GM12864 (cell line): ENCODE measurements at regions not wholly inside any gene's neighbourhood (a gene's known extent, or its start where the extent isn't known, plus 50 kb on each side); places are given as distances from the start of the nearest gene placed in this dataset.

Experiments used
- DNase-seq: peaks from one replicate; pipeline ENCODE4 v3.0.0-alpha.2; 2011; ENCODE audit warnings: low read depth
- H3K4me3 ChIP-seq: 2 replicates; pipeline ENCODE4 v1.5.1; 2011; ENCODE audit warnings: mild to moderate bottlenecking, low read depth, low read length, control low read depth
- TF ChIP-seq, protein P1 (sequence below): IDR thresholded peaks from 2 replicates; pipeline ENCODE4 v1.5.1; 2011; ENCODE audit warnings: low read depth, mild to moderate bottlenecking, moderate library complexity, low read length, control low read depth, inconsistent platforms; ENCODE audit errors: missing control alignments

DNA sequence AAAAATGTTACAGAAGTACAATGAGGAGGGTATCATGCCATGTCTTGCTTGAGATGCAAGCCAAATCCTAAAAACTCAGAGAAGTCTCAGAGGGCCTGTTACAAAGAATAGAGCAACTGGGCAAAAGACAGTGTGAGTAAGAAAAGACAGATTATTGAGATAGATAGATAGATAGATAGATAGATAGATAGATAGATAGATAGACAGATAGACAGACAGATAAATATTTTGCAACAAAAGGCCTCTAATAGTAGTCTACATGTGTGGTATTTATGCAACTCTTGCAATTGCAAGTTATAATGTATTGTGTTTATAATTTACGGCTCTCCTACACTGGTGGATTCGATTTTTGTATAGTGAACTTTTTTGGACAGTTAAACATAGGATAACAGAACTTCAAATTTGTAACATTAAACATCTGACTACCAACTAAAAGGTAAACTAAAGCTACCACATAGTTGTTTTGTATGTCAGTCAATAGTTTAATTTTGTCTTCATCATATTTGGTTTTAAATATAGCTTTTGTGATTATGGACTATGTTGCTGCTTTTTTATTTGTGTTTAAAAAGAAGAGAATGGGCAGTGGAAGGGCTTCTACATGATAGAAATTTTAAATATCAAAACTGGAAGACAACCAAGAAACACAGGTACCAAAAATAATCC is 740.7 kb upstream of the LRRTM4 start:
- TF ChIP-seq, protein P1, sequence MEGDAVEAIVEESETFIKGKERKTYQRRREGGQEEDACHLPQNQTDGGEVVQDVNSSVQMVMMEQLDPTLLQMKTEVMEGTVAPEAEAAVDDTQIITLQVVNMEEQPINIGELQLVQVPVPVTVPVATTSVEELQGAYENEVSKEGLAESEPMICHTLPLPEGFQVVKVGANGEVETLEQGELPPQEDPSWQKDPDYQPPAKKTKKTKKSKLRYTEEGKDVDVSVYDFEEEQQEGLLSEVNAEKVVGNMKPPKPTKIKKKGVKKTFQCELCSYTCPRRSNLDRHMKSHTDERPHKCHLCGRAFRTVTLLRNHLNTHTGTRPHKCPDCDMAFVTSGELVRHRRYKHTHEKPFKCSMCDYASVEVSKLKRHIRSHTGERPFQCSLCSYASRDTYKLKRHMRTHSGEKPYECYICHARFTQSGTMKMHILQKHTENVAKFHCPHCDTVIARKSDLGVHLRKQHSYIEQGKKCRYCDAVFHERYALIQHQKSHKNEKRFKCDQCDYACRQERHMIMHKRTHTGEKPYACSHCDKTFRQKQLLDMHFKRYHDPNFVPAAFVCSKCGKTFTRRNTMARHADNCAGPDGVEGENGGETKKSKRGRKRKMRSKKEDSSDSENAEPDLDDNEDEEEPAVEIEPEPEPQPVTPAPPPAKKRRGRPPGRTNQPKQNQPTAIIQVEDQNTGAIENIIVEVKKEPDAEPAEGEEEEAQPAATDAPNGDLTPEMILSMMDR, result no peak
- H3K4me3 ChIP-seq, result no peak overlapping the region
- no peak for DNase-seq

DNA sequence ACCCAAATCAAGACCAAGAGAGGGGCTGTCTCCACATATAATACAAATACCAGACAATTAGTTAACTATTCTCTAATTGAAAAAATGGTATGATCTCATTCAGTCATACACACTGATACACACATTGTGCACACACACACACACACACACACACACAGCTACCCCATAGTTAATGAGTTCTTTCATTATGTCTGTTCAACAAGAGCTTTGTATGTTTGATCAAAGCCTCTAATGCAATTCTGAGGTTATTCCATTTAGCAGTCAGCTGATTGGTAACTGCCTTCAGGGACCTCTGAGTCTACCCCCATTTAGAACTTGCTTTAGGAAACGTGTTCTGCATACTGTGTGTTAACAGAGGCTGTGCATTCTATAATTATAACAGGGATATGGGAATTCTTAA is 741.4 kb upstream of the LRRTM4 start:
- no peak overlapping the region for H3K4me3 ChIP-seq
- no peak for DNase-seq
- TF ChIP-seq, protein P1, result no peak

DNA sequence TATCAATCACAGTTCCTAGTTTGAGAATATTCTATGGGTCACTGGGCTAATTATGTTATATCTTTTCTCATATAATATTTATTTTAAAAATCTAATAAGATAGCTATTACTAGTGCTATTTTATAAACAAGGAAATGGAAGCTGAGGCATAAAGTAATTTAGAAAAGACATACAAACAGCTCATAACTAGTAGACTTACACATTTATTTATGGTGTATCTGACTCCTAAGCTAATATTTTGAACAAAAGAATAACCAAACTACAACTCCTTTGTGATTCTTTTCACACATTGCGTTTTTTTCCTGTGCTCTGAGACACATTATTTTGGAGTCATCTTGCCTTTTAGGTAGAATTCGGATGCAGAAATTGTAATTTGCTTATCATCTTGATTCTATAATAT is 742.0 kb upstream of the LRRTM4 start:
- no peak for DNase-seq
- TF ChIP-seq, protein P1, result no peak
- H3K4me3 ChIP-seq, result no peak overlapping the region

DNA sequence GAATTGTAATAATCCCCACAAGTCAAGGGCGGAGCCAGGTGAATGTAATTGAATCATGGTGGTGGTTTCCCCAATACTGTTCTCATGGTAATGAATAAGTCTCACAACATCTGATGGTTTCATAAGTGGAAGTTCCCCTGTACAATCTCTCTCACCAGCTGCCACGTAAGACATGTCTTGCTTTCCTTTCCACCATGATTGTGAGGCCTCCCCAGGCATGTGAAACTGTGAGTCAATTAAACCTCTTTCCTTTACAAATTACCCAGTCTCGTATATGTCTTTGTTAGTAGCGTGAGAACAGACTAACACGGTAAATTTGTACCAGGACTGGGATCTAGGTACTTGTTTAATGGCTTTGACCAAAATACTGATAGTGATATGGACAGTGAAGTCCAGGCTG is 744.3 kb upstream of the REG3G start:
- DNase-seq, result no peak
- TF ChIP-seq, protein P1, result no peak
- no peak overlapping the region for H3K4me3 ChIP-seq

DNA sequence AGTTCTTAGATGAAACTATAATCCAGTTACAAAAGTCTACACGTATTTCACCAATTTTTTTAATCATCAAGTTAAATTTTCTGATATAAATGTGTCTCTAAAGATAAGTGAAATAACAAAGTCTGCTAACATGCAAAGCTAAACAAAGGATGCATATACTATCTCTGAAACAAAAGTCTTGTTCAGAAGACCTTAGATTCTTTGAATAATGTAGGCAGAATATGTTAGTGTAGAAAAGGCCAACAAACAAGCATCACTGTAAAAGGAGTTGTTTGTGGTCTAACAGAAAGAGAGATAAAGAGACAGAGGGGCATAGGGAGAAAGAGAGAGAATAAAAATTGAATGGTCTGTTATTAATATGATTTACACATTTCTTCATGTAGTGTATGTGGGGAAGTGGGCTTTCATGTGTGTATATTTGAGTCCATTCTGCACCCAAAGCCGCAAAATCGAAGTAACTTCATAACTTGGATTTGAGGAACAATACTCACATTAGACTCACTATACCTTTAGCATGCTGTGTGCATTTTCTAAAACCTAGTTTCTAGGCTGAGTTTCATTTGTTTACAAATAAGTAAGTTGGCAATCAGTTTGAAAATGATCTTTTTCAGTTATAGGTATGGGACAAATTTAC is 734.8 kb upstream of the REG3G start:
- TF ChIP-seq, protein P1, result no peak
- no peak overlapping the region for H3K4me3 ChIP-seq
- no peak for DNase-seq

DNA sequence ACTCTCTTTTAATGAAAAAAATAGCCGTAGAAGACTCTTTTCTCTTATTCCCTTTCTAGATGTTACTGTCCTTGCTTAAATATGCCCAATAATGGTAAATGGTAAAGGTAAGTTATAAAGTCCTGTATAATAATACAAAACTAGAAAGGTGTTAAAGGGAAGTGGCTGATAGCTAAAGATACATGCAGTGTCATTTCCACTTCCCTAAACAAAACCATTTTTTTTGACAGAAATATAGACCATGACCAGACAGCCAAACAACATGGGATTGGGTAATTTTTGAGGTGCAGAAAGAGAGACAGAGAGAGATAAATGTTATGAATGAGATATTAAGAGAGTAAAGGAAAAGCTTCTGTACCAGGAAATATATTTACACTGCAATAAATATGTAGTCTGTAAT is 731.7 kb upstream of the REG3G start:
- H3K4me3 ChIP-seq, result no peak overlapping the region
- DNase-seq, result no peak
- TF ChIP-seq, protein P1, result no peak

DNA sequence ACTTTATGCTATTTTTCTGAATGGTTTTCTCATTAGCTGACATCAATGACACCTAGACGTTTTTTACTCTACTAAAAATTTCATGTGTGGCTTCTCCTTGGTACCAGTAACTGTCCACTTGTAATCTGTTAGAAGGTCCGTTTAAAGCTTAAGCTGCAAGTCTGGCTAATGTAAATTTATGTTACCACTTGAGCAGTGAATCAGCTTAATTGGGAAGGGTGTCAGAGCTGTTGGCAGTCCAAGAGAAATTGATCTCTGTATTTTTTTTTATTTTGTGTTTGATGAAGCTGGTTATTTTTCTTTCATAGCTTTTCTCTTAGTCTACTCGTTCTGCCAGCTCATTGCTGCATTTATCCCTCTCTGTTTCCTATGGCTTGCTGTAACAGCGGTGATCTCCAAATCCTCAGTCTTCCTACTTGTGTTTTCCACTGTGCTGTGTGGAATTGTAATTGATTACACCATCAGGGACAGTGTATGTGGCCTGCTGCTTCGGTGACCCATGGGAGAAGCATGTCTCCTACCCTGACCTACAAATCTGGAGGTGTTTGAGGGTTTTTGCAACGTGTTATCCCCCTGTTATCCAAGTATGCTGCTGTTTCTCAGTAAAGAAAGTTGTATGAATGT is 724.2 kb upstream of the REG3G start:
- no peak overlapping the region for H3K4me3 ChIP-seq
- DNase-seq, result no peak

More for the DNA sequence above, 724.2 kb upstream of the REG3G start:
- TF ChIP-seq, protein P1, result no peak
